ENCODE measurements at regions not wholly inside any gene's neighbourhood (a gene's known extent, or its start where the extent isn't known, plus 50 kb on each side); places are given as distances from the start of the nearest gene placed in this dataset.
A peak's percentile ranks its signal among the peaks of the same experiment; 100 is the strongest.

DNA sequence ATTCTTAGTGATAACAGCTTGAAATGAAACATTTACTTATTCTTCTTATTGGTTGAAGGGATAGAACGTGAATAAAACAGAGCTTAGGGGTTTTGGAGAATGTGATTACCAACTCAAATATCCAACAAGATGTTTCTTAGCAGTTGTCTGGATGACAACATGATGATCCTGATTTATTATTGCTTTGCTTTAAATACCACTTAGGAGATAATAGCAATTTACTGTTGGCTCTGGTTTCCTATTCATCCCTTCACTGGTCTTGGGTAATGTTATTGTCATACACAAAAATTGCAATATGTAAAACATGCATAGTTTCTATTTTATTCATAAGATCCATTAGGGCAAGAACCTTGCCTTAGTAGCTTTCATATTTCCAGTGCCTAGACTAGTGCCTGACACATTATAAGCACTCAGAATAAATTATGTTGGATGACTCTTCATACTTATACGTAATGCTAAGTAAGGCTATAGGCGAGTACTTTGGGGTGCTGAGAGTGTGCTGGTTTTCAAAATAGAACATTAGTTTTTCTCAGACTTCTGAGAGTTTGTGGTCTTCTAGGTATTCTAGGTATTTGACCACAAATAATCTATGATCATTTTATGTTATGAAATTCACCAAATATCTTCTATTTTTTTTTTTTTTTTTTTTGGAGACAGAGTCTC lies 58.6 kb upstream of the PGRMC2 start:
- intact Hi-C loops (cut with micrococcal nuclease) = no loop called here

DNA sequence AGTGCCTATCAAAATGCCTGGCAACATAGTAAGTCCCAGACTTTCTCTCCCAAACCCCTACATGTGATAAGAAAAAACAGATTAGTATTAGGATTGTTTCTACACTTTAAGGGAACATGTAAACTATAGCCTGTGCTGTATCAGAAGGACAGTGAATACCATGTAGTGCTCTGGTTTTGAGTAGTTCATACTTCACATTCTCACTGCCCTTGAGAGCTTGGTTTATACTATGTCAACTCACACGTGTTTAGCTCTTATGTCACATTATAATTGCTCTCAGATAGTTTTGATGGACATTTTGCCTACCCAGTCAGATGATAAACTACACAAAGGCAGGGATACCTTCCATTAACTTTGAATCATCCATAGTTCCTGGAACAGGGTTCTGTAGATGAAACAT lies 58.0 kb upstream of the PGRMC2 start:
- DNase-seq = no peak
- Histone ChIP-seq H3K27ac (replicated peaks) (no peak overlapping the region), H3K4me3 (no peak overlapping the region), H3K27me3 (ENCODE audit: low read depth) (no peaks in the 10 kb centered on the region), H3K4me1 (peaks cover 16% of the 10 kb centered on the region), H3K9me3 (replicated peaks) (no peaks in the 10 kb centered on the region), H3K36me3 (no peaks in the 10 kb centered on the region)
- intact Hi-C loops (cut with micrococcal nuclease) = no loop called here
- TF ChIP-seq, protein P1, sequence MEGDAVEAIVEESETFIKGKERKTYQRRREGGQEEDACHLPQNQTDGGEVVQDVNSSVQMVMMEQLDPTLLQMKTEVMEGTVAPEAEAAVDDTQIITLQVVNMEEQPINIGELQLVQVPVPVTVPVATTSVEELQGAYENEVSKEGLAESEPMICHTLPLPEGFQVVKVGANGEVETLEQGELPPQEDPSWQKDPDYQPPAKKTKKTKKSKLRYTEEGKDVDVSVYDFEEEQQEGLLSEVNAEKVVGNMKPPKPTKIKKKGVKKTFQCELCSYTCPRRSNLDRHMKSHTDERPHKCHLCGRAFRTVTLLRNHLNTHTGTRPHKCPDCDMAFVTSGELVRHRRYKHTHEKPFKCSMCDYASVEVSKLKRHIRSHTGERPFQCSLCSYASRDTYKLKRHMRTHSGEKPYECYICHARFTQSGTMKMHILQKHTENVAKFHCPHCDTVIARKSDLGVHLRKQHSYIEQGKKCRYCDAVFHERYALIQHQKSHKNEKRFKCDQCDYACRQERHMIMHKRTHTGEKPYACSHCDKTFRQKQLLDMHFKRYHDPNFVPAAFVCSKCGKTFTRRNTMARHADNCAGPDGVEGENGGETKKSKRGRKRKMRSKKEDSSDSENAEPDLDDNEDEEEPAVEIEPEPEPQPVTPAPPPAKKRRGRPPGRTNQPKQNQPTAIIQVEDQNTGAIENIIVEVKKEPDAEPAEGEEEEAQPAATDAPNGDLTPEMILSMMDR (IDR thresholded peaks at IDR 0.05; ENCODE audit: borderline replicate concordance) = no peak

More for the DNA sequence above, 58.6 kb upstream of the PGRMC2 start:
- H3K27me3 ChIP-seq (ENCODE audit: low read depth) = no peaks in the 10 kb centered on the region
- H3K4me3 ChIP-seq = no peak overlapping the region
- no peaks in the 10 kb centered on the region for H3K36me3 ChIP-seq
- peaks cover 16% of the 10 kb centered on the region for H3K4me1 ChIP-seq
- H3K9me3 ChIP-seq (replicated peaks) = no peaks in the 10 kb centered on the region
- H3K27ac ChIP-seq (replicated peaks) = no peak overlapping the region
- no peak for DNase-seq
- TF ChIP-seq, protein P1 (IDR thresholded peaks at IDR 0.05; ENCODE audit: borderline replicate concordance) = no peak

GRCh38 chr4:128342762-128343161 lies 55.1 kb upstream of the PGRMC2 start:
- Histone ChIP-seq H3K27ac (replicated peaks) (no peak overlapping the region), H3K4me3 (no peak overlapping the region), H3K36me3 (no peaks in the 10 kb centered on the region), H3K9me3 (replicated peaks) (no peaks in the 10 kb centered on the region), H3K4me1 (peaks cover 12% of the 10 kb centered on the region), H3K27me3 (ENCODE audit: low read depth) (no peaks in the 10 kb centered on the region)
- intact Hi-C loops (cut with micrococcal nuclease) = no loop called here
- TF ChIP-seq, protein P1 (IDR thresholded peaks at IDR 0.05; ENCODE audit: borderline replicate concordance) = no peak
- DNase-seq = no peak

- DNase-seq = no peak
- no peaks in the 10 kb centered on the region for H3K27me3 ChIP-seq (ENCODE audit: low read depth)
- H3K4me3 ChIP-seq = no peak overlapping the region
- TF ChIP-seq, protein P1 (IDR thresholded peaks at IDR 0.05; ENCODE audit: borderline replicate concordance) = peak; percentile 9
- H3K36me3 ChIP-seq = no peaks in the 10 kb centered on the region
- H3K9me3 ChIP-seq (replicated peaks) = no peaks in the 10 kb centered on the region
- no peak overlapping the region for H3K27ac ChIP-seq (replicated peaks)
- intact Hi-C loops (cut with micrococcal nuclease) = no loop called here
- peaks cover 5% of the 10 kb centered on the region for H3K4me1 ChIP-seq
These were observed 54.0 kb upstream of the PGRMC2 start for GRCh38 chr4:128341634-128342033.

DNA sequence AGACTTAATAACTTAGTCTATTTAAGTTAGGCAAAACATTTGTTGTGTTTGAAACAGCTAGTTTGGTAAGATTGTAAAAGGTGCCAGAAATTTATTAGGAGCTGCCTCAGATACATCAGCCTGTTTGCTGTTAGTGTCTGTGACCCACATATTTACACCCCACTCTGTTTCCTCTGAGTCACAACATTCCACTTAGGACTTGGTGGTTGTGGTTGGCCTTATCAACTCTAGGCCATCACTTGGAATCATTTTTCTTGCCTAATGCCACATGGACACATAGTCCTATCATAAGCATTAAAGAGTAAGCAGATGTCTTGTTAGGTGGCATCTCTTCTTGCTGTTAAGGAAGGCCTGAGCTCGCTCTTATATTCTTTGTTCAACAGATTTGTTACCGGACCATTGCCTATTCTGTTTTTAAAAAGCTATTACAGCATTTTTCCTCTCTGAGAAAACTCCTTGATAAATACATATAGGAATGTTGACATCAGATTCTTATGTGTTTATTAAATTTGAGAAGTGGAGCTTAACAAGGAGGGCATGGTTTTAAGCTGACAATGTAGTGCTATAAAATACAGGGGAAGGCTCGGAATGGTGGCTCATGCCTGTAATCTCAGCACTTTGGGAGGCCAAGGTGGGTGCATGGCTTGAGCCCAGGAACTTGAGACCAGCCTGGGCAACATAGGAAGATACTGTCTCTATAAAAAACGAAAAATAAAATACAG lies 51.2 kb upstream of the PGRMC2 start:
- TF ChIP-seq, protein P1 (IDR thresholded peaks at IDR 0.05; ENCODE audit: borderline replicate concordance) = no peak
- Histone ChIP-seq H3K4me3 (no peak overlapping the region), H3K9me3 (replicated peaks) (no peaks in the 10 kb centered on the region), H3K36me3 (no peaks in the 10 kb centered on the region), H3K4me1 (peaks cover 8% of the 10 kb centered on the region), H3K27ac (replicated peaks) (no peak overlapping the region), H3K27me3 (ENCODE audit: low read depth) (no peaks in the 10 kb centered on the region)
- intact Hi-C loops (cut with micrococcal nuclease) = no loop called here
- DNase-seq = no peak

Data from left ventricle myocardium inferior (tissue), 1 donor.